K562 (cell line): ENCODE measurements at regions not wholly inside any gene's neighbourhood (a gene's known extent, or its start where the extent isn't known, plus 50 kb on each side); places are given as distances from the start of the nearest gene placed in this dataset.

Experiments used
- ATAC-seq: fragments of 200-7000 bp; cut with Tn5 transposase; 3 replicates; pipeline ENCODE4 v1.9.1; 2020; ENCODE audit warnings: moderate library complexity
- BruUV-seq: library from RNA; stranded (reverse); fragments of 400-500 nt; replicated peaks from 2 replicates; lab custom pipeline; 2021; lab: Mats Ljungman, UMichigan
- CTCF ChIA-PET: fragments of 300-600 bp; formaldehyde crosslinking; extraction: SDS; loops from one replicate; lab custom pipeline; 2021; ENCODE audit warnings: low intra/inter-chr PET ratio; lab: Yijun Ruan, JAX
- POLR2A ChIA-PET: fragments of 300-600, 350-650 bp; sonication (Branson Sonifier 250); formaldehyde crosslinking; extraction: SDS; loops from one replicate; lab custom pipeline; 2021; ENCODE audit warnings: antibody characterized with exemption, inconsistent platforms; lab: Yijun Ruan, JAX
- DNase-seq, 4 experiments: peaks; one replicate each; pipeline versions ENCODE4 v3.0.0 to v3.0.0-alpha.2; 2011 to 2018; ENCODE audit warnings: low spot score in 3 of 4, mixed read lengths in 3 of 4; ENCODE audit errors: extremely low read depth in 1 of 4
- FAIRE-seq: peaks from 2 replicates; lab custom pipeline; 2011; peaks lifted over from hg19 to GRCh38; lab: Jason Lieb, UNC
- H2AFZ ChIP-seq: 2 replicates; pipeline ENCODE4 v1.6.0; 2011; ENCODE audit warnings: low read depth, low read length, control low read depth, inconsistent platforms
- H3K27ac ChIP-seq: fragments of 200-600 bp; 3 replicates; pipeline ENCODE4 v1.8.0; 2011; ENCODE audit warnings: low read depth, mild to moderate bottlenecking, control low read depth, inconsistent platforms, low read length, moderate library complexity, mixed read lengths; ENCODE audit errors: extremely low read depth
- H3K27me3 ChIP-seq, 2 experiments: fragments of 300-600 bp in 1 of 2; 2 replicates in 1 of 2; 3 replicates in 1 of 2; pipeline versions ENCODE4 v1.6.0 to v1.8.0; 2011; ENCODE audit warnings: inconsistent platforms in 2 of 2, low read length in 2 of 2, mild to moderate bottlenecking in 1 of 2, mixed read lengths in 1 of 2, moderate library complexity in 1 of 2; ENCODE audit not compliant: control insufficient read depth in 2 of 2, insufficient read depth in 2 of 2
- H3K36me3 ChIP-seq: fragments of 300-600 bp; 3 replicates; pipeline ENCODE4 v1.8.0; 2011; ENCODE audit warnings: mild to moderate bottlenecking, low read length, inconsistent platforms; ENCODE audit not compliant: control insufficient read depth, insufficient read depth
- H3K4me1 ChIP-seq, 2 experiments: fragments of 200-600 bp in 1 of 2; replicated peaks in 1 of 2; 2 replicates in 1 of 2; 3 replicates in 1 of 2; pipeline versions ENCODE4 v1.5.1 to v1.8.0; 2011; ENCODE audit warnings: inconsistent platforms in 2 of 2, low read length in 2 of 2, mild to moderate bottlenecking in 1 of 2, mixed read lengths in 1 of 2, moderate library complexity in 1 of 2; ENCODE audit not compliant: control insufficient read depth in 2 of 2, insufficient read depth in 2 of 2
- H3K4me2 ChIP-seq: 2 replicates; pipeline ENCODE4 v1.6.1; 2011; ENCODE audit warnings: low read length, control low read depth, inconsistent platforms, mixed read lengths; ENCODE audit not compliant: insufficient read depth
- H3K4me3 ChIP-seq: fragments of 200-600 bp; sonication (generic), shearing (Covaris generic); 2 replicates; pipeline ENCODE4 v1.5.1; 2016; ENCODE audit warnings: control low read depth, inconsistent platforms
- H3K79me2 ChIP-seq: fragments of 200-600 bp; 3 replicates; pipeline ENCODE4 v1.8.0; 2011; ENCODE audit warnings: low read length, inconsistent platforms; ENCODE audit not compliant: control insufficient read depth, insufficient read depth
- H3K9ac ChIP-seq, 2 experiments: 2 replicates each; pipeline versions ENCODE4 v1.6.0 to v1.6.1; 2011; ENCODE audit warnings: low read depth in 2 of 2, low read length in 2 of 2, control low read depth in 1 of 2, inconsistent platforms in 1 of 2, mild to moderate bottlenecking in 1 of 2, mixed read lengths in 1 of 2; ENCODE audit not compliant: insufficient read depth in 1 of 2
- H3K9me1 ChIP-seq: one replicate; pipeline ENCODE4 v1.6.0; 2011; ENCODE audit warnings: inconsistent platforms, mild to moderate bottlenecking, low read length, moderate library complexity; ENCODE audit not compliant: control insufficient read depth, insufficient read depth
- H3K9me3 ChIP-seq: replicated peaks from 2 replicates; pipeline ENCODE4 v1.5.1; 2011; ENCODE audit warnings: low read depth, low read length, inconsistent platforms; ENCODE audit not compliant: control insufficient read depth, insufficient read depth
- H4K20me1 ChIP-seq: replicated peaks from 2 replicates; pipeline ENCODE4 v1.6.1; 2011; ENCODE audit warnings: low read length, inconsistent platforms, mixed read lengths; ENCODE audit not compliant: control insufficient read depth, insufficient read depth
- DPF2 ChIP-seq: fragments of 450-650 bp; IDR thresholded peaks from 2 replicates; pipeline ENCODE4 v1.6.1; 2016
- MAFF ChIP-seq: IDR thresholded peaks from 2 replicates; pipeline ENCODE4 v1.6.1; 2012; ENCODE audit warnings: low read length, improper control_type of control experiment
- MECOM ChIP-seq: fragments of 250-450 bp; sonication (Bioruptor Pico); IDR thresholded peaks from 2 replicates; pipeline ENCODE4 v1.8.0; 2022; ENCODE audit warnings: inconsistent platforms
- NFATC3 ChIP-seq: fragments of 450-650 bp; IDR thresholded peaks from 2 replicates; pipeline ENCODE4 v1.6.1; 2017; ENCODE audit warnings: mild to moderate bottlenecking
- SAFB ChIP-seq: fragments of 200-400 bp; formaldehyde crosslinking; IDR thresholded peaks from 2 replicates; pipeline ENCODE4 v1.6.1; 2017; ENCODE audit warnings: low read depth, low read length, borderline replicate concordance
- TAL1 ChIP-seq: fragments of 450-650 bp; IDR thresholded peaks from 2 replicates; pipeline ENCODE4 v1.6.1; 2016; ENCODE audit warnings: mild to moderate bottlenecking
- WGBS: fragments of 100-300 bp; shearing (Covaris generic); methylation state at CpG from one replicate; pipeline ENCODE4 v1.1.6; 2016; ENCODE audit warnings: low coverage, mixed read lengths; ENCODE audit not compliant: insufficient coverage; ENCODE audit errors: missing lambda C conversion rate; 5-methylcytosine and 5-hydroxymethylcytosine counted together
- in situ Hi-C: fragments of 300-500 bp; cut with MboI; formaldehyde crosslinking; loops from 4 replicates; pipeline ENCODE4 v1.15.0; 2018; ENCODE audit warnings: inconsistent platforms, mixed read lengths
- intact Hi-C: fragments of 100-400 bp; cut with micrococcal nuclease; formaldehyde crosslinking; loops from 2 replicates; pipeline ENCODE4 v1.14.2; 2022
- TF ChIP-seq, protein P1 (sequence below): fragments of 450-650 bp; IDR thresholded peaks from 2 replicates; pipeline ENCODE4 v1.6.1; 2016; ENCODE audit warnings: low read depth
- TF ChIP-seq, protein P2 (sequence below): sonication (generic); formaldehyde crosslinking; IDR thresholded peaks from 2 replicates; pipeline ENCODE4 v1.8.0; 2023; ENCODE audit warnings: mild to moderate bottlenecking, missing genetic modification reagents
- TF ChIP-seq, protein P3 (sequence below): sonication (generic); formaldehyde crosslinking; IDR thresholded peaks from 2 replicates; pipeline ENCODE4 v1.8.1; 2022; ENCODE audit warnings: missing genetic modification reagents
- TF ChIP-seq, protein P4 (sequence below): fragments of 250-450 bp; sonication (Bioruptor Pico); IDR thresholded peaks from 2 replicates; pipeline ENCODE4 v1.8.0; 2022; ENCODE audit warnings: moderate library complexity, mild to moderate bottlenecking, inconsistent platforms

DNA sequence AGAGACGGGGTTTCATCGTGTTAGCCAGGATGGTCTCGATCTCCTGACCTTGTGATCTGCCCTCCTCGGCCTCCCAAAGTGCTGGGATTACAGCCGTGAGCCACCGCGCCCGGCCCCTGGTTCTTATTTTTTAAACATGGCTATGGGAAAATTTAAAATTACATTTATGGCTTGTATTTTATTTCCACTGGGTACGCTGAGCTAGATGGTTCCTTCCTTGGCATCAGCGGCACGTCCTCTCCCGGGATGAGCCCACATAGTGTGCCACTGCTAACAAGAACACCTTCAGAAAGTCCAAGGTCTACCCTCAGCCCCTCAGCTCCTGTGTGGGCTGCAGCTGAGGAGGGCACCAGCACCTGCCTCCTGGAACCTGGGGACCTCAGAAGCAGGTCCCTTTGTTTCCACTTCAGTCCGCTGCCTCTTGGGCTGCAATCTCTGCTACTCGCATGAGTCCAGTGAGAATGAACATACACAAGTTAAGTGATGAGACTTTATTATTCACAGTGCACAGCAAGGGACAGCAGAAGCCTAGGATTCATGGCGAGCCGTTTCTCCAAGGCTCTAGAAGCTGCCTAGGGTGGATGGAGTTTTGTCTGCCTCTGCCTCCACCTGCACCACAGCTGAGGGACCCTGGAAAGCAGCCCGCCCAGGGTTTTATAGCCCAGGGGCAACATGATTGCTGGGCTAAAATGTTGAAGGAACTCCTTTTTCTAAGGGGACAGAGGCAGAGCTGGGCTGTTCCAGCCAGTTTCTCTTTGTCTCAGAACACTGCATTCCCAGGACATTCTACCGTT, 107.5 kb upstream of the TEX51 start:
- FAIRE-seq (no peak), DNase-seq (no peak), ATAC-seq (no peak)
- H3K9ac ChIP-seq: no peak overlapping the region
- WGBS: 1% methylated on average over 14 of the region's 18 CpGs
- H2AFZ ChIP-seq: no peak overlapping the region
- H3K4me1 ChIP-seq: no peaks in the 10 kb centered on the region
- H4K20me1 ChIP-seq: no peaks in the 10 kb centered on the region; the same call in 1 of the 2 replicates
- H3K9me1 ChIP-seq: no peaks in the 10 kb centered on the region
- CTCF ChIA-PET: no interaction called here
- POLR2A ChIA-PET: interaction anchor here (0.6 kb wide), 1 partner anchor 307 kb away, joined by 3 read pairs; no protein-coding TSS in a partner anchor
- in situ Hi-C loops: loop anchor here (25.0 kb wide), 1 partner anchor 529 kb away; no protein-coding TSS in a partner anchor
- H3K9me3 ChIP-seq: no peaks in the 10 kb centered on the region
- intact Hi-C loops: no loop called here
- H3K36me3 ChIP-seq: no peaks in the 10 kb centered on the region
- no peaks in the 10 kb centered on the region for H3K79me2 ChIP-seq
- BruUV-seq: no TSS peak
- H3K4me3 ChIP-seq: no peak overlapping the region
- peaks cover 5 to 26% of the 10 kb centered on the region in 2 experiments; a peak in 4 of 5 replicates for H3K27me3 ChIP-seq
- H3K4me2 ChIP-seq: no peak overlapping the region
- no peak overlapping the region for H3K27ac ChIP-seq
- TF ChIP-seq, protein P1, sequence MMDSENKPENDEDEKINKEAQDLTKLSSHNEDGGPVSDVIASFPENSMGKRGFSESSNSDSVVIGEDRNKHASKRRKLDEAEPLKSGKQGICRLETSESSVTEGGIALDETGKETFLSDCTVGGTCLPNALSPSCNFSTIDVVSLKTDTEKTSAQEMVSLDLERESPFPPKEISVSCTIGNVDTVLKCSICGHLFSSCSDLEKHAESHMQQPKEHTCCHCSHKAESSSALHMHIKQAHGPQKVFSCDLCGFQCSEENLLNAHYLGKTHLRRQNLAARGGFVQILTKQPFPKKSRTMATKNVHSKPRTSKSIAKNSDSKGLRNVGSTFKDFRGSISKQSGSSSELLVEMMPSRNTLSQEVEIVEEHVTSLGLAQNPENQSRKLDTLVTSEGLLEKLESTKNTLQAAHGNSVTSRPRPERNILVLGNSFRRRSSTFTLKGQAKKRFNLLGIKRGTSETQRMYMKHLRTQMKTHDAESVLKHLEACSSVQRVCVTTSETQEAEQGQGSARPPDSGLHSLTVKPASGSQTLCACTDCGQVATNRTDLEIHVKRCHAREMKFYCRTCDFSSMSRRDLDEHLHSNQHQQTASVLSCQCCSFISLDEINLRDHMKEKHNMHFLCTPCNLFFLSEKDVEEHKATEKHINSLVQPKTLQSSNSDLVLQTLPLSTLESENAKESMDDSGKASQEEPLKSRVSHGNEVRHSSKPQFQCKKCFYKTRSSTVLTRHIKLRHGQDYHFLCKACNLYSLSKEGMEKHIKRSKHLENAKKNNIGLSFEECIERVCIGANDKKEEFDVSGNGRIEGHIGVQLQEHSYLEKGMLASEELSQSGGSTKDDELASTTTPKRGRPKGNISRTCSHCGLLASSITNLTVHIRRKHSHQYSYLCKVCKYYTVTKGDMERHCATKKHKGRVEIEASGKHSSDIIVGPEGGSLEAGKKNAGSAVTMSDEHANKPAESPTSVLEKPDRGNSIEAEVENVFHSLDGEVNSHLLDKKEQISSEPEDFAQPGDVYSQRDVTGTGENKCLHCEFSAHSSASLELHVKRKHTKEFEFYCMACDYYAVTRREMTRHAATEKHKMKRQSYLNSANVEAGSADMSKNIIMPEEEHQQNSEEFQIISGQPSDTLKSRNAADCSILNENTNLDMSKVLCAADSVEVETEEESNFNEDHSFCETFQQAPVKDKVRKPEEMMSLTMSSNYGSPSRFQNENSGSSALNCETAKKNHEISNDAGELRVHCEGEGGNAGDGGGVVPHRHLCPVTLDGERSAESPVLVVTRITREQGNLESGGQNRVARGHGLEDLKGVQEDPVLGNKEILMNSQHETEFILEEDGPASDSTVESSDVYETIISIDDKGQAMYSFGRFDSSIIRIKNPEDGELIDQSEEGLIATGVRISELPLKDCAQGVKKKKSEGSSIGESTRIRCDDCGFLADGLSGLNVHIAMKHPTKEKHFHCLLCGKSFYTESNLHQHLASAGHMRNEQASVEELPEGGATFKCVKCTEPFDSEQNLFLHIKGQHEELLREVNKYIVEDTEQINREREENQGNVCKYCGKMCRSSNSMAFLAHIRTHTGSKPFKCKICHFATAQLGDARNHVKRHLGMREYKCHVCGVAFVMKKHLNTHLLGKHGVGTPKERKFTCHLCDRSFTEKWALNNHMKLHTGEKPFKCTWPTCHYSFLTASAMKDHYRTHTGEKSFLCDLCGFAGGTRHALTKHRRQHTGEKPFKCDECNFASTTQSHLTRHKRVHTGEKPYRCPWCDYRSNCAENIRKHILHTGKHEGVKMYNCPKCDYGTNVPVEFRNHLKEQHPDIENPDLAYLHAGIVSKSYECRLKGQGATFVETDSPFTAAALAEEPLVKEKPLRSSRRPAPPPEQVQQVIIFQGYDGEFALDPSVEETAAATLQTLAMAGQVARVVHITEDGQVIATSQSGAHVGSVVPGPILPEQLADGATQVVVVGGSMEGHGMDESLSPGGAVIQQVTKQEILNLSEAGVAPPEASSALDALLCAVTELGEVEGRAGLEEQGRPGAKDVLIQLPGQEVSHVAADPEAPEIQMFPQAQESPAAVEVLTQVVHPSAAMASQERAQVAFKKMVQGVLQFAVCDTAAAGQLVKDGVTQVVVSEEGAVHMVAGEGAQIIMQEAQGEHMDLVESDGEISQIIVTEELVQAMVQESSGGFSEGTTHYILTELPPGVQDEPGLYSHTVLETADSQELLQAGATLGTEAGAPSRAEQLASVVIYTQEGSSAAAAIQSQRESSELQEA: no peak
- no peak for TF ChIP-seq MAFF
- no peak for TF ChIP-seq TAL1
- TF ChIP-seq DPF2: no peak
- TF ChIP-seq, protein P2, sequence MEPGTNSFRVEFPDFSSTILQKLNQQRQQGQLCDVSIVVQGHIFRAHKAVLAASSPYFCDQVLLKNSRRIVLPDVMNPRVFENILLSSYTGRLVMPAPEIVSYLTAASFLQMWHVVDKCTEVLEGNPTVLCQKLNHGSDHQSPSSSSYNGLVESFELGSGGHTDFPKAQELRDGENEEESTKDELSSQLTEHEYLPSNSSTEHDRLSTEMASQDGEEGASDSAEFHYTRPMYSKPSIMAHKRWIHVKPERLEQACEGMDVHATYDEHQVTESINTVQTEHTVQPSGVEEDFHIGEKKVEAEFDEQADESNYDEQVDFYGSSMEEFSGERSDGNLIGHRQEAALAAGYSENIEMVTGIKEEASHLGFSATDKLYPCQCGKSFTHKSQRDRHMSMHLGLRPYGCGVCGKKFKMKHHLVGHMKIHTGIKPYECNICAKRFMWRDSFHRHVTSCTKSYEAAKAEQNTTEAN (CRISPR knock-in tag): no peak
- no peak for TF ChIP-seq NFATC3
- TF ChIP-seq MECOM (CRISPR knock-in tag): no peak
- TF ChIP-seq, protein P3, sequence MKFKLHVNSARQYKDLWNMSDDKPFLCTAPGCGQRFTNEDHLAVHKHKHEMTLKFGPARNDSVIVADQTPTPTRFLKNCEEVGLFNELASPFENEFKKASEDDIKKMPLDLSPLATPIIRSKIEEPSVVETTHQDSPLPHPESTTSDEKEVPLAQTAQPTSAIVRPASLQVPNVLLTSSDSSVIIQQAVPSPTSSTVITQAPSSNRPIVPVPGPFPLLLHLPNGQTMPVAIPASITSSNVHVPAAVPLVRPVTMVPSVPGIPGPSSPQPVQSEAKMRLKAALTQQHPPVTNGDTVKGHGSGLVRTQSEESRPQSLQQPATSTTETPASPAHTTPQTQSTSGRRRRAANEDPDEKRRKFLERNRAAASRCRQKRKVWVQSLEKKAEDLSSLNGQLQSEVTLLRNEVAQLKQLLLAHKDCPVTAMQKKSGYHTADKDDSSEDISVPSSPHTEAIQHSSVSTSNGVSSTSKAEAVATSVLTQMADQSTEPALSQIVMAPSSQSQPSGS (CRISPR knock-in tag): no peak
- TF ChIP-seq SAFB: no peak
- TF ChIP-seq, protein P4, sequence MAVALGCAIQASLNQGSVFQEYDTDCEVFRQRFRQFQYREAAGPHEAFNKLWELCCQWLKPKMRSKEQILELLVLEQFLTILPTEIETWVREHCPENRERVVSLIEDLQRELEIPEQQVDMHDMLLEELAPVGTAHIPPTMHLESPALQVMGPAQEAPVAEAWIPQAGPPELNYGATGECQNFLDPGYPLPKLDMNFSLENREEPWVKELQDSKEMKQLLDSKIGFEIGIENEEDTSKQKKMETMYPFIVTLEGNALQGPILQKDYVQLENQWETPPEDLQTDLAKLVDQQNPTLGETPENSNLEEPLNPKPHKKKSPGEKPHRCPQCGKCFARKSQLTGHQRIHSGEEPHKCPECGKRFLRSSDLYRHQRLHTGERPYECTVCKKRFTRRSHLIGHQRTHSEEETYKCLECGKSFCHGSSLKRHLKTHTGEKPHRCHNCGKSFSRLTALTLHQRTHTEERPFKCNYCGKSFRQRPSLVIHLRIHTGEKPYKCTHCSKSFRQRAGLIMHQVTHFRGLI: no peak
